OCI-LY7 (cell line): ENCODE measurements at regions not wholly inside any gene's neighbourhood (a gene's known extent, or its start where the extent isn't known, plus 50 kb on each side); places are given as distances from the start of the nearest gene placed in this dataset.

Experiments
- BruUV-seq: library from RNA; stranded (reverse); fragments of 400-500 nt; replicated peaks from 2 replicates; lab custom pipeline; 2021; lab: Mats Ljungman, UMichigan
- CTCF ChIA-PET: fragments of 300-600 bp; sonication (Branson Sonifier 250); formaldehyde crosslinking; loops from one replicate; lab custom pipeline; 2022; ENCODE audit warnings: antibody characterized with exemption; ENCODE audit not compliant: unreplicated experiment; lab: Charles Lee
- POLR2A ChIA-PET: fragments of 300-600 bp; sonication (Branson Sonifier 250); formaldehyde crosslinking; loops from one replicate; lab custom pipeline; 2022; ENCODE audit warnings: antibody characterized with exemption; lab: Charles Lee
- DNase-seq: peaks from one replicate; pipeline ENCODE4 v3.0.0-alpha.2; 2015; ENCODE audit warnings: low spot score
- H2AFZ ChIP-seq: fragments of 200-600 bp; sonication (generic), shearing (Covaris generic); 2 replicates; pipeline ENCODE4 v1.6.1; 2014; ENCODE audit warnings: mild to moderate bottlenecking, antibody characterized with exemption, low read length, moderate library complexity
- H3K27ac ChIP-seq: fragments of 200-600 bp; sonication (generic); 2 replicates; pipeline ENCODE4 v1.5.1; 2014; ENCODE audit warnings: mixed run types, low read depth, mild to moderate bottlenecking, moderate library complexity, low read length, inconsistent platforms; ENCODE audit not compliant: poor library complexity, severe bottlenecking
- H3K36me3 ChIP-seq: fragments of 200-600 bp; sonication (generic); 2 replicates; pipeline ENCODE4 v1.6.1; 2014; ENCODE audit warnings: mild to moderate bottlenecking, antibody characterized with exemption, low read length, moderate library complexity, mixed read lengths; ENCODE audit not compliant: insufficient read depth
- H3K4me1 ChIP-seq: fragments of 200-600 bp; sonication (generic); 2 replicates; pipeline ENCODE4 v1.5.1; 2014; ENCODE audit warnings: mild to moderate bottlenecking, low read length; ENCODE audit not compliant: insufficient read depth, poor library complexity, severe bottlenecking
- H3K4me2 ChIP-seq: fragments of 200-600 bp; sonication (generic); 2 replicates; pipeline ENCODE4 v1.6.1; 2014; ENCODE audit warnings: mild to moderate bottlenecking, low read length
- H3K4me3 ChIP-seq: fragments of 200-600 bp; sonication (generic); 2 replicates; pipeline ENCODE4 v1.5.1; 2014; ENCODE audit warnings: mild to moderate bottlenecking, low read depth, low read length; ENCODE audit not compliant: poor library complexity, severe bottlenecking
- H3K79me2 ChIP-seq: fragments of 200-600 bp; sonication (generic); 2 replicates; pipeline ENCODE4 v1.6.1; 2016; ENCODE audit warnings: low read depth, mild to moderate bottlenecking, low read length, moderate library complexity, mixed read lengths; ENCODE audit not compliant: insufficient read depth
- H3K9me2 ChIP-seq: fragments of 200-600 bp; sonication (generic); 2 replicates; pipeline ENCODE4 v1.6.1; 2016; ENCODE audit warnings: mild to moderate bottlenecking, low read length, mixed read lengths; ENCODE audit not compliant: insufficient read depth
- H3K9me3 ChIP-seq: fragments of 200-600 bp; sonication (generic); 2 replicates; pipeline ENCODE4 v1.6.1; 2014; ENCODE audit warnings: mild to moderate bottlenecking, mixed run types, low read length, mixed read lengths
- H4K20me1 ChIP-seq: fragments of 200-600 bp; sonication (generic); 2 replicates; pipeline ENCODE4 v1.6.1; 2014; ENCODE audit warnings: mild to moderate bottlenecking, antibody characterized with exemption, low read length, moderate library complexity, mixed read lengths; ENCODE audit not compliant: insufficient read depth
- CTCF ChIP-seq: fragments of 200-600 bp; sonication (generic); conservative IDR thresholded peaks from 2 replicates; pipeline ENCODE4 v1.5.1; 2014; ENCODE audit warnings: mild to moderate bottlenecking, antibody characterized with exemption, low read length, moderate library complexity, mixed read lengths
- EZH2phosphoT487 ChIP-seq: fragments of 200-600 bp; sonication (generic); IDR thresholded peaks from 2 replicates; pipeline ENCODE4 v1.6.1; 2018; ENCODE audit warnings: low read depth, borderline replicate concordance, mild to moderate bottlenecking, mixed run types, antibody characterized with exemption, low read length, moderate library complexity, mixed read lengths
- intact Hi-C: fragments of 100-400 bp; cut with micrococcal nuclease; formaldehyde crosslinking; loops from one replicate; pipeline ENCODE4 v1.10.0; 2022; ENCODE audit not compliant: unreplicated experiment

GRCh38 chr9:84563691-84564090, 105.8 kb upstream of the NTRK2 start:
- intact Hi-C loops = no loop called here
- H3K4me1 ChIP-seq = no peaks in the 10 kb centered on the region
- H3K4me3 ChIP-seq = no peak overlapping the region
- DNase-seq = no peak
- no TSS peak for BruUV-seq
- ChIA-PET POLR2A (no interaction called here), CTCF (no interaction called here)
- H4K20me1 ChIP-seq = no peaks in the 10 kb centered on the region
- H3K9me3 ChIP-seq = no peaks in the 10 kb centered on the region
- TF ChIP-seq EZH2phosphoT487 = no peak
- TF ChIP-seq CTCF = no peak
- H2AFZ ChIP-seq = no peak overlapping the region
- no peaks in the 10 kb centered on the region for H3K79me2 ChIP-seq
- H3K4me2 ChIP-seq = no peak overlapping the region
- no peak overlapping the region for H3K27ac ChIP-seq
- no peaks in the 10 kb centered on the region for H3K9me2 ChIP-seq
- no peaks in the 10 kb centered on the region for H3K36me3 ChIP-seq

GRCh38 chr9:84567805-84568204, 101.7 kb upstream of the NTRK2 start:
- Histone ChIP-seq H3K9me2 (no peaks in the 10 kb centered on the region), H3K27ac (no peak overlapping the region), H3K9me3 (no peaks in the 10 kb centered on the region), H3K4me3 (no peak overlapping the region), H3K4me1 (no peaks in the 10 kb centered on the region), H2AFZ (no peak overlapping the region), H3K36me3 (no peaks in the 10 kb centered on the region), H3K4me2 (no peak overlapping the region), H3K79me2 (no peaks in the 10 kb centered on the region), H4K20me1 (no peaks in the 10 kb centered on the region)
- no peak for TF ChIP-seq EZH2phosphoT487
- TF ChIP-seq CTCF = no peak
- ChIA-PET CTCF (no interaction called here), POLR2A (no interaction called here)
- BruUV-seq = no TSS peak
- intact Hi-C loops = no loop called here
- no peak for DNase-seq

- BruUV-seq = no TSS peak
- H3K27ac ChIP-seq = no peak overlapping the region
- H3K4me2 ChIP-seq = no peak overlapping the region
- no peaks in the 10 kb centered on the region for H4K20me1 ChIP-seq
- no peaks in the 10 kb centered on the region for H3K4me1 ChIP-seq
- POLR2A ChIA-PET = no interaction called here
- H3K79me2 ChIP-seq = no peaks in the 10 kb centered on the region
- H3K4me3 ChIP-seq = no peak overlapping the region
- TF ChIP-seq CTCF = no peak
- TF ChIP-seq EZH2phosphoT487 = no peak
- no peaks in the 10 kb centered on the region for H3K9me3 ChIP-seq
- no peaks in the 10 kb centered on the region for H3K36me3 ChIP-seq
- no peaks in the 10 kb centered on the region for H3K9me2 ChIP-seq
- intact Hi-C loops = no loop called here
- CTCF ChIA-PET = no interaction called here
- no peak for DNase-seq
- H2AFZ ChIP-seq = no peak overlapping the region
Observed at GRCh38 chr9:84570482-84571154, 98.9 kb upstream of the NTRK2 start.
